SW 1271 (cell line): ENCODE measurements at regions not wholly inside any gene's neighbourhood (a gene's known extent, or its start where the extent isn't known, plus 50 kb on each side); places are given as distances from the start of the nearest gene placed in this dataset.
A peak's percentile ranks its signal among the peaks of the same experiment; 100 is the strongest.

ENCODE experiments used
- DNase-seq, 2 experiments: peaks; one replicate each; lab custom pipeline; 2025; lab: John Stamatoyannopoulos, UW

GRCh38 chr6:9527679-9528286 is 887.1 kb downstream of the TFAP2A start:
- DNase-seq: no peak

- DNase-seq: peak; percentile 59 to 82
These were observed 891.4 kb downstream of the TFAP2A start for GRCh38 chr6:9523462-9523861.

- no peak for DNase-seq
These were observed 892.8 kb downstream of the TFAP2A start for GRCh38 chr6:9522101-9522500.

- no peak for DNase-seq
These were observed 893.7 kb downstream of the TFAP2A start for GRCh38 chr6:9521152-9521530.

GRCh38 chr6:9520417-9521151 is 894.3 kb downstream of the TFAP2A start:
- peak; percentile 90 to 96 for DNase-seq

GRCh38 chr6:9518431-9518830 is 896.4 kb downstream of the TFAP2A start:
- no peak for DNase-seq

GRCh38 chr6:9517806-9518205 is 897.1 kb downstream of the TFAP2A start:
- DNase-seq: no peak

- DNase-seq: peak; percentile 82 to 94
These were observed 899.0 kb downstream of the TFAP2A start for GRCh38 chr6:9515633-9516606.

- DNase-seq: no peak
These were observed 900.7 kb downstream of the TFAP2A start for GRCh38 chr6:9514146-9514545.

GRCh38 chr6:9511157-9511556 is 903.7 kb downstream of the TFAP2A start:
- DNase-seq: no peak

- DNase-seq: no peak
These were observed 907.6 kb downstream of the TFAP2A start for GRCh38 chr6:9507136-9507895.

GRCh38 chr6:9504191-9504590 is 910.7 kb downstream of the TFAP2A start:
- DNase-seq: no peak

GRCh38 chr6:9503111-9503761 is 911.6 kb downstream of the TFAP2A start:
- peak; percentile 83 to 98 for DNase-seq

GRCh38 chr6:9499709-9500108 is 915.2 kb downstream of the TFAP2A start:
- DNase-seq: no peak

- no peak for DNase-seq
These were observed 918.0 kb downstream of the TFAP2A start for GRCh38 chr6:9496837-9497236.

GRCh38 chr6:9494864-9495263 is 920.0 kb downstream of the TFAP2A start:
- DNase-seq: no peak

- no peak for DNase-seq
These were observed 922.1 kb downstream of the TFAP2A start for GRCh38 chr6:9492790-9493189.

- no peak for DNase-seq
These were observed 927.7 kb downstream of the TFAP2A start for GRCh38 chr6:9487128-9487527.

- DNase-seq: no peak
These were observed 928.9 kb downstream of the TFAP2A start for GRCh38 chr6:9485992-9486391.

- DNase-seq: no peak
These were observed 930.2 kb downstream of the TFAP2A start for GRCh38 chr6:9484686-9485085.

- DNase-seq: no peak
These were observed 930.8 kb downstream of the TFAP2A start for GRCh38 chr6:9484091-9484490.
